K562 (cell line): ENCODE measurements at regions not wholly inside any gene's neighbourhood (a gene's known extent, or its start where the extent isn't known, plus 50 kb on each side); places are given as distances from the start of the nearest gene placed in this dataset.

Experiments used
- E2F4 ChIP-seq: sonication (generic); formaldehyde crosslinking; IDR thresholded peaks from 2 replicates; pipeline ENCODE4 v1.8.0; 2022; ENCODE audit warnings: mild to moderate bottlenecking, low read depth, missing genetic modification reagents
- MEF2A ChIP-seq: IDR thresholded peaks from 2 replicates; pipeline ENCODE4 v1.6.1; 2011; ENCODE audit warnings: low read depth, mild to moderate bottlenecking, low read length, moderate library complexity; ENCODE audit not compliant: control insufficient read depth
- RAD21 ChIP-seq, 2 experiments: fragments of 250-450 bp in 1 of 2; fragments of 450-650 bp in 1 of 2; sonication (Bioruptor Pico) in 1 of 2; formaldehyde crosslinking in 1 of 2; IDR thresholded peaks in 1 of 2; conservative IDR thresholded peaks in 1 of 2; 2 replicates each; pipeline versions ENCODE4 v1.4.0 to v1.8.0; 2020 to 2022; ENCODE audit warnings: mild to moderate bottlenecking in 2 of 2, moderate library complexity in 1 of 2
- TF ChIP-seq, protein P1 (sequence below): sonication (generic); formaldehyde crosslinking; IDR thresholded peaks from 2 replicates; pipeline ENCODE4 v1.8.0; 2022; ENCODE audit warnings: mild to moderate bottlenecking, missing genetic modification reagents, borderline replicate concordance

DNA sequence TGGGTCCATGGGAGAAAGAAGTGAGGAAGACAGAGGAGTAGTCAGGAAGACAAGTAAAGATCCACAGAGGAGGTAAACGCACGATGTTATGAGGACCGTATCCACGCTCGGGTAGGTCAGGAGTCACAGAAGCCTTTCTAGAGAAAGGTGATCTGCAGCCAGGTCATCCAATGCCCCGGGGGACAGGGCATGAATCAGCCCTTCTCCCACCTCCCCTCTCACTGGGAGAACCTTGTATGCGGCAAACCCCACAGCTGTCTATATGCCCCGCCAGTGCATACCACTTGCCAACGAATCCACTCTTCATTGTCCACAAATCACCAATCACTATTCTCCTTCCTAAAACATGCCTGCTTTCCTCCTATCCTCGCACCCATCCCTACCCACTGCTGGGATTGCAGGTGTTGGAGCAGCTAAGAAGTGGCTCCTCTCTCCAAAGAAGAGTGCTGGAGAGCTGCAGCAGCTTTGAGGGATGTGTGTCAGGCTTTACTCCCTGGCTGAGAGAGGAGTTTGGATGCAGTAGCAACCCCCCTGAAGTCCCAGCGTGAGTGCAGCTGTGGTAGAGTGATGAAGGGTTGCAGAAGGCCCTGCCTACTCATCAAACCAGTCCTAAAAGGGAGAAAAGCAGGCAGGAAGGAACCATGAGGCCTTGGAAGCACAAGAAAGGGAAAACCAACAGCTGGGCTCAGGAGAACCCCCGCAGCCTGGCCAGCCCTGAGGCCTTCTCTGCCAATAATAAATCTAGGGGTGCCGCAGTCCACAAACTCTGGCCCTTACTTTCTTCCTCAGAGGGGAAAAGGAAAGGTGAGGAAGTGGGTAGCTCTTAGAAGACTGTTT is 102.2 kb upstream of the GADD45A start:
- TF ChIP-seq MEF2A (no peak), RAD21 (CRISPR knock-in tag; conservative IDR thresholded peaks at IDR 0.05 in 1 of 2, IDR thresholded peaks at IDR 0.05 in 1 of 2) (no peak), E2F4 (CRISPR knock-in tag) (no peak)
- TF ChIP-seq, protein P1, sequence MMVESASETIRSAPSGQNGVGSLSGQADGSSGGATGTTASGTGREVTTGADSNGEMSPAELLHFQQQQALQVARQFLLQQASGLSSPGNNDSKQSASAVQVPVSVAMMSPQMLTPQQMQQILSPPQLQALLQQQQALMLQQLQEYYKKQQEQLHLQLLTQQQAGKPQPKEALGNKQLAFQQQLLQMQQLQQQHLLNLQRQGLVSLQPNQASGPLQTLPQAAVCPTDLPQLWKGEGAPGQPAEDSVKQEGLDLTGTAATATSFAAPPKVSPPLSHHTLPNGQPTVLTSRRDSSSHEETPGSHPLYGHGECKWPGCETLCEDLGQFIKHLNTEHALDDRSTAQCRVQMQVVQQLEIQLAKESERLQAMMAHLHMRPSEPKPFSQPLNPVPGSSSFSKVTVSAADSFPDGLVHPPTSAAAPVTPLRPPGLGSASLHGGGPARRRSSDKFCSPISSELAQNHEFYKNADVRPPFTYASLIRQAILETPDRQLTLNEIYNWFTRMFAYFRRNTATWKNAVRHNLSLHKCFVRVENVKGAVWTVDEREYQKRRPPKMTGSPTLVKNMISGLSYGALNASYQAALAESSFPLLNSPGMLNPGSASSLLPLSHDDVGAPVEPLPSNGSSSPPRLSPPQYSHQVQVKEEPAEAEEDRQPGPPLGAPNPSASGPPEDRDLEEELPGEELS (CRISPR knock-in tag) = no peak
